ENCODE measurements at regions not wholly inside any gene's neighbourhood (a gene's known extent, or its start where the extent isn't known, plus 50 kb on each side); places are given as distances from the start of the nearest gene placed in this dataset.
A peak's percentile ranks its signal among the peaks of the same experiment; 100 is the strongest.

GRCh38 chr14:100972118-100972897, 68.8 kb upstream of the RTL1 start:
- no peak overlapping the region for H3K4me3 ChIP-seq (replicated peaks in 1 of 2; ENCODE audit: low read depth in 1 of 2, low read length in 2 of 2)
- H3K27me3 ChIP-seq (ENCODE audit: insufficient read depth, low read length): no peaks in the 10 kb centered on the region
- ChIA-PET CTCF (no interaction called here), POLR2A (no interaction called here), RAD21 (ENCODE audit: low non-redundant PET in 1 of 2, low total read pairs in 2 of 2, uncharacterized antibody in 2 of 2, unreplicated experiment in 2 of 2) (no interaction called here)
- H3K9me3 ChIP-seq (ENCODE audit: control insufficient read depth in 1 of 2, insufficient read depth in 1 of 2, low read depth in 1 of 2, low read length in 2 of 2): no peaks in the 10 kb centered on the region
- H3K36me3 ChIP-seq (ENCODE audit: control insufficient read depth in 1 of 2, insufficient read depth in 2 of 2, low read length in 2 of 2): no peaks in the 10 kb centered on the region
- no peaks in the 10 kb centered on the region for H3K79me2 ChIP-seq (ENCODE audit: insufficient read depth, low read length)
- H3K4me1 ChIP-seq (ENCODE audit: control insufficient read depth in 1 of 2, insufficient read depth in 2 of 2, low read length in 2 of 2): no peaks in the 10 kb centered on the region
- no peak overlapping the region for H3K9ac ChIP-seq (ENCODE audit: low read length)
- H3K27ac ChIP-seq (ENCODE audit: low read depth, low read length): no peak overlapping the region
- BruUV-seq (replicated peaks): no TSS peak
- no peaks in the 10 kb centered on the region for H3K9me2 ChIP-seq (ENCODE audit: insufficient read depth)
- intact Hi-C loops (cut with micrococcal nuclease): no loop called here
- H3K4me2 ChIP-seq (ENCODE audit: low read length): no peak overlapping the region
- ATAC-seq (no peak), DNase-seq (ENCODE audit: low read depth, low spot score) (no peak)
- no peaks in the 10 kb centered on the region for H4K20me1 ChIP-seq (ENCODE audit: insufficient read depth)
- TF ChIP-seq ELF1 (IDR thresholded peaks at IDR 0.05; ENCODE audit: borderline replicate concordance, low read depth) (no peak), EZH2 (IDR thresholded peaks at IDR 0.05) (no peak), TCF7L2 (IDR thresholded peaks at IDR 0.05; ENCODE audit: borderline replicate concordance, extremely low read depth, insufficient read depth, insufficient read length) (no peak), POLR2AphosphoS5 (IDR thresholded peaks at IDR 0.05; ENCODE audit: low read depth, low read length) (no peak), SP1 (IDR thresholded peaks at IDR 0.05; ENCODE audit: low read depth) (no peak), ZNF274 (IDR thresholded peaks at IDR 0.05; ENCODE audit: low read depth, low read length) (no peak), EZH2phosphoT487 (IDR thresholded peaks at IDR 0.05; ENCODE audit: borderline replicate concordance) (no peak), POLR2A (IDR thresholded peaks at IDR 0.05; ENCODE audit: borderline replicate concordance, extremely low read depth, insufficient read depth, insufficient read length) (no peak)
- no peak overlapping the region for H2AFZ ChIP-seq (ENCODE audit: low read depth, low read length, poor library complexity, severe bottlenecking)

GRCh38 chr14:100975671-100976070, 72.1 kb upstream of the RTL1 start:
- no peaks in the 10 kb centered on the region for H3K27me3 ChIP-seq (ENCODE audit: insufficient read depth, low read length)
- no peaks in the 10 kb centered on the region for H3K9me3 ChIP-seq (ENCODE audit: control insufficient read depth in 1 of 2, insufficient read depth in 1 of 2, low read depth in 1 of 2, low read length in 2 of 2)
- H3K9me2 ChIP-seq (ENCODE audit: insufficient read depth): no peaks in the 10 kb centered on the region
- TF ChIP-seq REST (IDR thresholded peaks at IDR 0.05; ENCODE audit: low read depth): no peak
- TF ChIP-seq FOSL1 (IDR thresholded peaks at IDR 0.05; ENCODE audit: low read depth): peak; percentile 19; the same call in 1 of the 2 replicates
- TF ChIP-seq ZNF274 (IDR thresholded peaks at IDR 0.05; ENCODE audit: low read depth, low read length): no peak
- intact Hi-C loops (cut with micrococcal nuclease): no loop called here
- RAD21 ChIA-PET (ENCODE audit: low non-redundant PET in 1 of 2, low total read pairs in 2 of 2, uncharacterized antibody in 2 of 2, unreplicated experiment in 2 of 2): no interaction called here
- no peaks in the 10 kb centered on the region for H3K79me2 ChIP-seq (ENCODE audit: insufficient read depth, low read length)
- BruUV-seq (replicated peaks): no TSS peak
- H2AFZ ChIP-seq (ENCODE audit: low read depth, low read length, poor library complexity, severe bottlenecking): no peak overlapping the region
- CTCF ChIA-PET: no interaction called here
- H3K4me1 ChIP-seq (ENCODE audit: control insufficient read depth in 1 of 2, insufficient read depth in 2 of 2, low read length in 2 of 2): peaks cover 0 to 2% of the 10 kb centered on the region in 2 experiments; a peak in 2 of 4 replicates
- ATAC-seq (no peak), DNase-seq (ENCODE audit: low read depth, low spot score) (no peak)
- no peak overlapping the region for H3K4me2 ChIP-seq (ENCODE audit: low read length)
- no peak overlapping the region for H3K27ac ChIP-seq (ENCODE audit: low read depth, low read length)
- H3K9ac ChIP-seq (ENCODE audit: low read length): no peak overlapping the region
- H3K36me3 ChIP-seq (ENCODE audit: control insufficient read depth in 1 of 2, insufficient read depth in 2 of 2, low read length in 2 of 2): no peaks in the 10 kb centered on the region
- POLR2A ChIA-PET: interaction anchor here (0.7 kb wide), 1 partner anchor 28 kb away, joined by 3 read pairs; no protein-coding TSS in a partner anchor
- H4K20me1 ChIP-seq (ENCODE audit: insufficient read depth): no peaks in the 10 kb centered on the region
- H3K4me3 ChIP-seq (replicated peaks in 1 of 2; ENCODE audit: low read depth in 1 of 2, low read length in 2 of 2): no peak overlapping the region
